ENCODE measurements at regions not wholly inside any gene's neighbourhood (a gene's known extent, or its start where the extent isn't known, plus 50 kb on each side); places are given as distances from the start of the nearest gene placed in this dataset.

DNA sequence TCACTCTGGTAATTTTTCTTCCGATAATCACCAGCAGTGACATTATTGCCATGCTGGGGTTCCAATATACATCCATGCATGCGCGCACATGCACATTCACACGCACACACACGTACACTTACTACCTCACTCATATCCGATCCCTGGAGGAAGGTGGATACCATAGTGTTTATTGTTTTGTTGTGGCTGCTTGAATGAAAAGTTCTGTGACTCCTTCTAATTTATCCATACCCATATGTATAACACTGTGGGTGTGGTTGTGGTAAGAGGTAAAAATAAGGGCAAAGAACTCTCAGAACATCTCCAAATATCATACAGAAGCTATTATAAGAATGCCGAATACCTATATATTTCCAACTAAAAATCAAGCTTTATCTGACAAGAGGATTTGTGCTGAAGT is 407.8 kb upstream of the PODXL start:
- TF ChIP-seq, protein P1, sequence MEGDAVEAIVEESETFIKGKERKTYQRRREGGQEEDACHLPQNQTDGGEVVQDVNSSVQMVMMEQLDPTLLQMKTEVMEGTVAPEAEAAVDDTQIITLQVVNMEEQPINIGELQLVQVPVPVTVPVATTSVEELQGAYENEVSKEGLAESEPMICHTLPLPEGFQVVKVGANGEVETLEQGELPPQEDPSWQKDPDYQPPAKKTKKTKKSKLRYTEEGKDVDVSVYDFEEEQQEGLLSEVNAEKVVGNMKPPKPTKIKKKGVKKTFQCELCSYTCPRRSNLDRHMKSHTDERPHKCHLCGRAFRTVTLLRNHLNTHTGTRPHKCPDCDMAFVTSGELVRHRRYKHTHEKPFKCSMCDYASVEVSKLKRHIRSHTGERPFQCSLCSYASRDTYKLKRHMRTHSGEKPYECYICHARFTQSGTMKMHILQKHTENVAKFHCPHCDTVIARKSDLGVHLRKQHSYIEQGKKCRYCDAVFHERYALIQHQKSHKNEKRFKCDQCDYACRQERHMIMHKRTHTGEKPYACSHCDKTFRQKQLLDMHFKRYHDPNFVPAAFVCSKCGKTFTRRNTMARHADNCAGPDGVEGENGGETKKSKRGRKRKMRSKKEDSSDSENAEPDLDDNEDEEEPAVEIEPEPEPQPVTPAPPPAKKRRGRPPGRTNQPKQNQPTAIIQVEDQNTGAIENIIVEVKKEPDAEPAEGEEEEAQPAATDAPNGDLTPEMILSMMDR (optimal IDR thresholded peaks at IDR 0.05 in 1 of 3, IDR thresholded peaks at IDR 0.05 in 1 of 3, conservative IDR thresholded peaks at IDR 0.05 in 1 of 3; ENCODE audit: extremely low read depth in 1 of 3, insufficient read depth in 2 of 3, low read length in 3 of 3): no peak
- no peak for TF ChIP-seq EZH2 (IDR thresholded peaks at IDR 0.05; ENCODE audit: low read length)
